Nephron progenitor cell (in vitro differentiated cells): ENCODE measurements at regions not wholly inside any gene's neighbourhood (a gene's known extent, or its start where the extent isn't known, plus 50 kb on each side); places are given as distances from the start of the nearest gene placed in this dataset.

Experiments used
- DNase-seq: peaks from one replicate; pipeline ENCODE4 v3.0.0; 2021
- H3K27ac Mint-ChIP-seq: 2 replicates; pipeline ENCODE4 v1.8.0; 2021; ENCODE audit warnings: mild to moderate bottlenecking, moderate library complexity, mixed read lengths
- H3K27me3 Mint-ChIP-seq: 2 replicates; pipeline ENCODE4 v1.8.0; 2021; ENCODE audit warnings: mild to moderate bottlenecking, low read depth, mixed read lengths; ENCODE audit not compliant: poor library complexity
- H3K36me3 Mint-ChIP-seq: 2 replicates; pipeline ENCODE4 v1.8.0; 2021; ENCODE audit warnings: low read depth, mixed read lengths
- H3K4me1 Mint-ChIP-seq: 2 replicates; pipeline ENCODE4 v1.8.0; 2021; ENCODE audit warnings: mixed read lengths
- H3K4me3 Mint-ChIP-seq: 2 replicates; pipeline ENCODE4 v1.8.0; 2021; ENCODE audit warnings: mild to moderate bottlenecking, moderate library complexity, mixed read lengths
- H3K9me3 Mint-ChIP-seq: 2 replicates; pipeline ENCODE4 v1.8.0; 2021; ENCODE audit warnings: mild to moderate bottlenecking, moderate library complexity, mixed read lengths
- TF ChIP-seq, protein P1 (sequence below): fragments of 200-600 bp; sonication (generic); IDR thresholded peaks from 2 replicates; pipeline ENCODE4 v1.5.0; 2021; ENCODE audit warnings: antibody characterized with exemption

- H3K27me3 Mint-ChIP-seq: no peaks in the 10 kb centered on the region
- no peak overlapping the region for H3K4me3 Mint-ChIP-seq
Measured at GRCh38 chr5:127993476-127993875, 90.1 kb upstream of the SLC12A2 start.

GRCh38 chr5:127994087-127994660 lies 89.4 kb upstream of the SLC12A2 start:
- peaks cover 5% of the 10 kb centered on the region for H3K4me1 Mint-ChIP-seq
- no peaks in the 10 kb centered on the region for H3K27me3 Mint-ChIP-seq
- peaks cover 13% of the 10 kb centered on the region for H3K36me3 Mint-ChIP-seq
- peaks cover 10% of the 10 kb centered on the region for H3K9me3 Mint-ChIP-seq
- DNase-seq: no peak
- TF ChIP-seq, protein P1, sequence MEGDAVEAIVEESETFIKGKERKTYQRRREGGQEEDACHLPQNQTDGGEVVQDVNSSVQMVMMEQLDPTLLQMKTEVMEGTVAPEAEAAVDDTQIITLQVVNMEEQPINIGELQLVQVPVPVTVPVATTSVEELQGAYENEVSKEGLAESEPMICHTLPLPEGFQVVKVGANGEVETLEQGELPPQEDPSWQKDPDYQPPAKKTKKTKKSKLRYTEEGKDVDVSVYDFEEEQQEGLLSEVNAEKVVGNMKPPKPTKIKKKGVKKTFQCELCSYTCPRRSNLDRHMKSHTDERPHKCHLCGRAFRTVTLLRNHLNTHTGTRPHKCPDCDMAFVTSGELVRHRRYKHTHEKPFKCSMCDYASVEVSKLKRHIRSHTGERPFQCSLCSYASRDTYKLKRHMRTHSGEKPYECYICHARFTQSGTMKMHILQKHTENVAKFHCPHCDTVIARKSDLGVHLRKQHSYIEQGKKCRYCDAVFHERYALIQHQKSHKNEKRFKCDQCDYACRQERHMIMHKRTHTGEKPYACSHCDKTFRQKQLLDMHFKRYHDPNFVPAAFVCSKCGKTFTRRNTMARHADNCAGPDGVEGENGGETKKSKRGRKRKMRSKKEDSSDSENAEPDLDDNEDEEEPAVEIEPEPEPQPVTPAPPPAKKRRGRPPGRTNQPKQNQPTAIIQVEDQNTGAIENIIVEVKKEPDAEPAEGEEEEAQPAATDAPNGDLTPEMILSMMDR: no peak
- no peak overlapping the region for H3K4me3 Mint-ChIP-seq
- H3K27ac Mint-ChIP-seq: no peak overlapping the region

More at GRCh38 chr5:127993476-127993875, 90.1 kb upstream of the SLC12A2 start:
- no peak for DNase-seq
- Mint-ChIP-seq H3K4me1 (peaks cover 5% of the 10 kb centered on the region), H3K36me3 (peaks cover 13% of the 10 kb centered on the region), H3K9me3 (peaks cover 10% of the 10 kb centered on the region), H3K27ac (no peak overlapping the region)
- TF ChIP-seq, protein P1: no peak

DNA sequence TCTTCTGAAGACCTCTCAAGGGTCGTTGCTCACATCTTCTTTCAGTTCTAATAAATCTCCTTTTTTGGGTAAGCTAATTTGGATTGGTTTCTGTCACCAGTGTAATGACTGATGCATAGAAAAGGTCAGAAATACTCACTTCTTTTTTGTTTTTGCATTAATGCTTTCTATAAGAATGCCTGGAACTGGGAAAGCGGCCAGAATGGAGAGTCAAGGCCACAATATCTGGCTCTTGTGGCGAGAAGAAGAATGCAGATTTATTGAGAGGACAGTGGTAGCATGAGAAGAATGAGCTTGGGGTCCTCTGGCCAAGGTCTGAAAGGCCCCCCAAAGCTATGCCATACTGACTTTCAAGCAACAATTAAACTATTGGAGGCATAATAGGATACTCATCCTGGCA lies 88.0 kb upstream of the SLC12A2 start:
- H3K27ac Mint-ChIP-seq: no peak overlapping the region
- peaks cover 5% of the 10 kb centered on the region for H3K4me1 Mint-ChIP-seq
- no peak overlapping the region for H3K4me3 Mint-ChIP-seq

DNA sequence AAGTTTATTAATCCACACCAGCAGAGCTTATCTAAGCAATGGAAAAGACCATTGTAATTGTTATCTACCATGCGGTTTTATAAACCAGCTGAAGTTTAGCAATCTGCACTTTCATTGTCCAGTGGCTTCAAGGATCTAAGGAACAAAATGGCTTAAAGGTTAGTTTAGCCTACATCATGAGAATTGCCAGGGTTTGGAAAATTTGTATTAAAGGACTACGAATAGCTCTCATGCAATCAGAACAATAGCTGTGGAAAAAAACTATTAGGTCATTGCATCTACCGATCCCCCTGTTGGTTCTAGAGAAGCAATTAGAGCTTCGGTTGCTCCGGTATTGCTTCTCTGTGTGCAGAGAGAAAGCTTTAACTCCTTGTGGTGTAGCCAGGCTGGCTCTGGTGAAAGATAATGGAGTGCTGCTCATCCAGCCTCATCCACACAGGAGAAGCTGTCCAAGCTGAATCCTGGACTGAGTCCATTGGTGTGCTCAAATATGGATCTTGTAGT lies 86.3 kb upstream of the SLC12A2 start:
- no peak for DNase-seq
- no peaks in the 10 kb centered on the region for H3K9me3 Mint-ChIP-seq
- H3K4me3 Mint-ChIP-seq: no peak overlapping the region
- H3K4me1 Mint-ChIP-seq: peaks cover 5% of the 10 kb centered on the region
- H3K36me3 Mint-ChIP-seq: no peaks in the 10 kb centered on the region
- H3K27me3 Mint-ChIP-seq: no peaks in the 10 kb centered on the region
- H3K27ac Mint-ChIP-seq: no peak overlapping the region
- TF ChIP-seq, protein P1: no peak

More for the DNA sequence above, 88.0 kb upstream of the SLC12A2 start:
- H3K36me3 Mint-ChIP-seq: peaks cover 13% of the 10 kb centered on the region
- TF ChIP-seq, protein P1: no peak
- DNase-seq: no peak
- H3K27me3 Mint-ChIP-seq: no peaks in the 10 kb centered on the region
- H3K9me3 Mint-ChIP-seq: no peaks in the 10 kb centered on the region

DNA sequence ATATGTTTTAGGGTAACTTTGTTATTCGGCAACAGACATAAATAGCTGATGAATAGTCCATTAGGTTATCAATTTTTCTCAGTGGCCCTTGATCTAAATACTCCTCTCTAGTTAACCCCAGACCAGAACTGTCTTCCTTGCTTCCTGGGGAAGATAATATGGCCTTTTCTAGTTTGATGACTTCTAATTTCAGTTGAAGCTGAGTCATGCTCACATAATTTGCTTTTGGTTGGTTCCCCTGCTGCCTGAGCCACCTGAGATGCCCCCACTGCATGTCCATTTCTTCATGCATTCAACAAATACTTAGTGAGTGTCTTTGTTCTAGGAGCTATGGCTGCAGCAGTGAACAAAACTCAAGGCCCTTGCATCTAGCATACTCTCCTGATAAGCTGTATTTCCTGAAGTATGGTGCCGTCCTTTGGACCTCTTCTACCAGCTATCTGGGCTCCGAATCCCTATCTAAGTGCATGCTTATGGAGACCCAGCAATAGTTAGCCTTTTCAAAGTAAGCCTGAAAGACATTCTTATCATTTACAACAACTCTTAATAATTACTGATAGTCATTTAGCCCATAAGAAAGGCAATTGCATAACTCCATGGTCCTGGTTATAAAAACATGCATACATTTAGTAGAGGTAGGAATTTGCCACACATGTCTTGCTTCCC lies 84.5 kb upstream of the SLC12A2 start:
- Mint-ChIP-seq H3K9me3 (no peaks in the 10 kb centered on the region), H3K27ac (no peak overlapping the region), H3K4me3 (no peak overlapping the region), H3K27me3 (no peaks in the 10 kb centered on the region), H3K36me3 (peaks cover 4% of the 10 kb centered on the region), H3K4me1 (peaks cover 5% of the 10 kb centered on the region)
- TF ChIP-seq, protein P1: no peak
- DNase-seq: no peak
